ENCODE measurements at regions not wholly inside any gene's neighbourhood (a gene's known extent, or its start where the extent isn't known, plus 50 kb on each side); places are given as distances from the start of the nearest gene placed in this dataset.
"Not testable (repeated sequence)": the region's sequence is repeated elsewhere in the genome, so short reads cannot be mapped to it uniquely, and the experiment has no call there.

DNA sequence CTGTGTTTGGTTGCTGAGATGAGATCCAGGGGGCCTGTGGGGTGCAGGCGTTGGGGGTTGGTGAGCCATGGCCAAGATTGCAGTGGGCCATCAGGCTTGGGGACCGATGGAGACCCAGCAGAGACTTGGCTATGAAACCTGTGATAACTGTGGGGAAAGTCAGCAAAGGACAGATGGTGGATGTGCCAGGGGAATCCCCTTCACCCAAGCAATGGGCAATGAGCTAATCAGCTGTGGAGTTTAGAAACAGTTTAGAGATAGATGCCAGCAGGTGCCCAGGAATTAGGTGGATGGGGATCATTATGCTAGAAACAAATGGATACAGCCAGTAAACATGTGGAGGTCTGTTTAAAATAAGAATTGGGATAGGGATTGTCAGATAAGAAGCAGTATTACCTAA is 151.4 kb upstream of the FERD3L start:
- Histone ChIP-seq H3K4me1 (ENCODE audit: control insufficient read depth in 1 of 2, insufficient read depth in 2 of 2, low read length in 2 of 2) (no peaks in the 10 kb centered on the region), H3K27me3 (ENCODE audit: low read depth, low read length) (no peaks in the 10 kb centered on the region), H3K27ac (ENCODE audit: low read length) (no peak overlapping the region), H3K36me3 (ENCODE audit: control insufficient read depth in 1 of 2, insufficient read depth in 2 of 2, low read length in 2 of 2) (no peaks in the 10 kb centered on the region), H3K9me3 (ENCODE audit: control insufficient read depth in 1 of 2, low read length in 2 of 2) (no peaks in the 10 kb centered on the region), H3K4me3 (ENCODE audit: low read depth in 1 of 2, low read length in 2 of 2) (no peak overlapping the region)

DNA sequence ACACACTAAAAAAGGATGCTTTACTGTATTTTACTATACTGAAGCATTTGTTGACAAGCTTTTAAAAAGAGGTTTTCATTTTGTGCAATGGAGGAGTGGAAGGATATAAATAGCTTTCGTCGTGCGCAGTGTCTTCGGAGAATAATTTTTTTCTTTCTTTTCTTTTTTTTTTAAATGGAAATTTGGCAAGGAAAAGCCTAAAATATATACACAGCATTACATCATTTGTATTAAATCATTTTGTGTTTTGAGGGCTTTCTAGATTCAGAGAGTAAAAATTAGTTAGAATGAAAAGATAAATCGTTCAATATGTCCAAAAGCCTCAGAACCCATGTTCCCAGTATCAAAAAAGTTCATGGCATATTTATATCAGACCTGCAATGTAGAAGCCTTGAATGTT is 150.2 kb upstream of the FERD3L start:
- H3K36me3 ChIP-seq (ENCODE audit: control insufficient read depth in 1 of 2, insufficient read depth in 2 of 2, low read length in 2 of 2) = no peaks in the 10 kb centered on the region
- no peak overlapping the region for H3K27ac ChIP-seq (ENCODE audit: low read length)
- H3K4me3 ChIP-seq (ENCODE audit: low read depth in 1 of 2, low read length in 2 of 2) = no peak overlapping the region
- no peaks in the 10 kb centered on the region for H3K27me3 ChIP-seq (ENCODE audit: low read depth, low read length)
- H3K4me1 ChIP-seq (ENCODE audit: control insufficient read depth in 1 of 2, insufficient read depth in 2 of 2, low read length in 2 of 2) = no peaks in the 10 kb centered on the region
- no peaks in the 10 kb centered on the region for H3K9me3 ChIP-seq (ENCODE audit: control insufficient read depth in 1 of 2, low read length in 2 of 2)

DNA sequence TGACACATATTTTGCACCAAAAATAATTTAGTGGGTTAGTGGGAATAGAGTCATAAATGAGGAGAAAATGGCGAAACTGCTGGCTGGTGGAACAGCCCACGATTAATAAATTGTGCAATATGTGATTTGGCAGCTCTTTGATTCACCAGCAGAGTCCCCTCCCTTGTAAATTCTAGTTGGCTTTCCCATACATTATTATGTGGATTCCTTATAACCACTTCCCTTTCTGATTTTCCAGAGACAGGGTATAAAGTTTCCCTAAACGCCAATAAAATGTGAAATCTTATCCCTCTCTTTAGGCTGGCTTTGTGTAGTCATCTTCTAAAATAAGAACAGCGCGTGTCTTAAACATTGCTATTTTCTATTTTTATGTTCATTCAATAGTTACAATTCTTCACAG is 149.4 kb upstream of the FERD3L start:
- no peaks in the 10 kb centered on the region for H3K36me3 ChIP-seq (ENCODE audit: control insufficient read depth in 1 of 2, insufficient read depth in 2 of 2, low read length in 2 of 2)
- H3K9me3 ChIP-seq (ENCODE audit: control insufficient read depth in 1 of 2, low read length in 2 of 2) = no peaks in the 10 kb centered on the region
- H3K4me1 ChIP-seq (ENCODE audit: control insufficient read depth in 1 of 2, insufficient read depth in 2 of 2, low read length in 2 of 2) = no peaks in the 10 kb centered on the region
- H3K27ac ChIP-seq (ENCODE audit: low read length) = no peak overlapping the region
- no peaks in the 10 kb centered on the region for H3K27me3 ChIP-seq (ENCODE audit: low read depth, low read length)
- no peak overlapping the region for H3K4me3 ChIP-seq (ENCODE audit: low read depth in 1 of 2, low read length in 2 of 2)

DNA sequence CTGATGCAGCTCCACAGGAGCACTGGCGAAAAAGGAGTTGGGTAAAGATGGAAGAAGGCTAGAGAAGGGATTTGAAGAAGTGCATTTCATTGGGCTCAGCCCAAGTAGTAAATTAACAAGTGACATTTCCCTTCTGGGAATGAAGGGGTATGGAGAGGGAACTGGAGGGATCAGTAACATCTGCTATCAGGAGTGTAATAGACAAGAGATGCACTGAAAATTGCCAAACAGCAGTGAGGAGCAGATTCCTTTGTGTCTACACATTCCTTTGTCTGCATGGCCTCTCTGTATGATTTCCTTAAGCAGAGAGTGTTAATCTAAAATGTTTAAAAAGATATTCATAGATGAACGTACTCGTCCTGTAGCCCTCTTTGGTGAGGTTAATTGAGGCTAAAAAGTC is 148.2 kb upstream of the FERD3L start:
- Histone ChIP-seq H3K27ac (ENCODE audit: low read length) (no peak overlapping the region), H3K4me1 (ENCODE audit: control insufficient read depth in 1 of 2, insufficient read depth in 2 of 2, low read length in 2 of 2) (no peaks in the 10 kb centered on the region), H3K9me3 (ENCODE audit: control insufficient read depth in 1 of 2, low read length in 2 of 2) (no peaks in the 10 kb centered on the region), H3K4me3 (ENCODE audit: low read depth in 1 of 2, low read length in 2 of 2) (no peak overlapping the region), H3K27me3 (ENCODE audit: low read depth, low read length) (no peaks in the 10 kb centered on the region), H3K36me3 (ENCODE audit: control insufficient read depth in 1 of 2, insufficient read depth in 2 of 2, low read length in 2 of 2) (no peaks in the 10 kb centered on the region)

DNA sequence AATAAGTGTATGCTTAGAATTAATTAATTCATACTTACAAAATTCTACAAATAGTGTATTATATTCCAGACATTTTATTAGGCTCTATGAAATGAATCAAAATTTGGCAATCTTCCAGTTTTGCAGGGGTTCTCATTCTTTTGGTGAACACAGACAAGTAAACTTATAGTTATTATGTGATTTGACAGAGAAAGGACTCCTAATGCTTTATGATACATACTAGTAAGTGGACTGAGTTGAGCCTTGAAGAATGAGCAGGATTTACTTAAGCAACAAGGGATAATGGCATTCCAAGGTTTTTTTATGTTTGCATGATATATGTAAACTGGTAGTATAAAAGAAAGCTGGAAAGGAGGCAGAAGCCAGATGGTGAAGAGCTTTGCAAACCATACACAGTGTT is 145.7 kb upstream of the FERD3L start:
- H3K9me3 ChIP-seq (ENCODE audit: control insufficient read depth in 1 of 2, low read length in 2 of 2) = no peaks in the 10 kb centered on the region
- H3K4me3 ChIP-seq (ENCODE audit: low read depth in 1 of 2, low read length in 2 of 2) = no peak overlapping the region
- H3K4me1 ChIP-seq (ENCODE audit: control insufficient read depth in 1 of 2, insufficient read depth in 2 of 2, low read length in 2 of 2) = no peaks in the 10 kb centered on the region
- no peak overlapping the region for H3K27ac ChIP-seq (ENCODE audit: low read length)
- H3K36me3 ChIP-seq (ENCODE audit: control insufficient read depth in 1 of 2, insufficient read depth in 2 of 2, low read length in 2 of 2) = no peaks in the 10 kb centered on the region
- no peaks in the 10 kb centered on the region for H3K27me3 ChIP-seq (ENCODE audit: low read depth, low read length)

DNA sequence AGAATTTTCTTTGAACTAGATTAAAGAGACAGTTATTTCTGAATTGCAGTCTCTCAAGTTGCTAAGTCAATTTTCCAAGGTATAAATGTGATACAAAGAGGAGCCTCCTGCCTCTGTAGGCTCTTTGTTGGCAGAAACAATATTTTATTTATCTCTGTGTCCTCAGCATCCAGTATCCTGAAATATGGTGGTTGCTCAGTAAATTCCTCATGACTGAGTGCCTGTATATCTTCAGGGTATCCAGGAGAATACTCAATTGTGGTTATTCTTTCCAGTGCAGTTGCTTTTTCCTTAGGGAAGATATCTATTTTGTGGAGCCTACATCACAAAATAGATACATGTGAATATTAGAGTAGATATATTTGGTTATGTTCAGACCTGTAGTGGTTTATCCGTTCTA is 144.8 kb upstream of the FERD3L start:
- H3K27me3 ChIP-seq (ENCODE audit: low read depth, low read length) = no peaks in the 10 kb centered on the region
- no peak overlapping the region for H3K4me3 ChIP-seq (ENCODE audit: low read depth in 1 of 2, low read length in 2 of 2)
- H3K9me3 ChIP-seq (ENCODE audit: control insufficient read depth in 1 of 2, low read length in 2 of 2) = no peaks in the 10 kb centered on the region
- no peaks in the 10 kb centered on the region for H3K36me3 ChIP-seq (ENCODE audit: control insufficient read depth in 1 of 2, insufficient read depth in 2 of 2, low read length in 2 of 2)
- H3K4me1 ChIP-seq (ENCODE audit: control insufficient read depth in 1 of 2, insufficient read depth in 2 of 2, low read length in 2 of 2) = no peaks in the 10 kb centered on the region
- no peak overlapping the region for H3K27ac ChIP-seq (ENCODE audit: low read length)

DNA sequence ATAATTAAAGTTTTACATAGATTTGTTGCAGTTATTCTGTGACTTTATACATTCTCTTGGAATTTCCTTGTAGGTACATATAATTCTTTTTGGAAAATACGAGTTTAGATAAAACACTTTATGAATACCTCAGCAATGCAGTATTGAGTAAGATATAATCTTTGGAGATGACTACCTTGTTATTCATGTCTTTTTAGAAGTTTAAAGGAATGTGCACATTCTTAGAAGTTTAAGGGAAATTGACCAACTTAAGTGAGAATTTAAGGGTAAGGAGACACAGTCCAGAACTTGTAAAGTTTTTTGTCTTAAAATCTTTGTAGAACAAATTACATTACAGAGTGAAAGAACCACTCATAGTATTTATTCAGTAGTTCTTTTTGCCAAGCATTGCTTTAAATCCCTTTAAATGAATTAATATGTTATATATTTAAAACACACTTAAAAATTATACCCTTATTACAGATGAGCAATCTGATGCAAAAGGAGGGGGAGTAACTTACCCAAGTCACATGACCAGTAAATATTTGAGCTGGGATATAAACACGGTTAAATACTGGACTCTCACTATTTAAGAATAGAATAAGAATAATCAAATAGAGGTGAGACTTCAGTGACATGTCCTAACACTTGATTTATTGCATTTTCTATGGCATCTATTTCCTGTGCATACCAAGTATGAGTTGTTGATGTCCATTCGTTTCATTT is 139.5 kb upstream of the FERD3L start:
- Histone ChIP-seq H3K27ac (ENCODE audit: low read length) (no peak overlapping the region), H3K9me3 (ENCODE audit: control insufficient read depth in 1 of 2, low read length in 2 of 2) (no peaks in the 10 kb centered on the region), H3K4me1 (ENCODE audit: control insufficient read depth in 1 of 2, insufficient read depth in 2 of 2, low read length in 2 of 2) (no peaks in the 10 kb centered on the region), H3K27me3 (ENCODE audit: low read depth, low read length) (no peaks in the 10 kb centered on the region), H3K4me3 (ENCODE audit: low read depth in 1 of 2, low read length in 2 of 2) (no peak overlapping the region), H3K36me3 (ENCODE audit: control insufficient read depth in 1 of 2, insufficient read depth in 2 of 2, low read length in 2 of 2) (no peaks in the 10 kb centered on the region)

DNA sequence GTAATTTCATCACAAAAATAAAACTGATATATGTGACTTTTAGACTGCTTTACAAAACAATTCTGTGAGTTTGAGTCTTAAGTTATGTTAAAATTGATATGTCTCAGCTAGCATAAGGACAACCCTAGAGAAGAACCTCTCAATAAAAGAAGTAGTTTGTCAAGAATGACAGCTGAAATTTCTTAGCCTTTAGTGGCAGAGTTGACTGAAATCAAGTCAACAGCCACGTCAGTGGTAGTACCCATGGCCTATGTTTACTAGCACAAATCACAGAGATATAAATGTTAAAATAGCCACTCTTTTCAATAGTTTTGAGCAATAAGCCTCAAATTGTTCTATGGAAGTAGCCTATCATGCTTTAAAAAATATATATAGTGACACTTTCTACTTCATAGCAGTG is 138.9 kb upstream of the FERD3L start:
- Histone ChIP-seq H3K27me3 (ENCODE audit: low read depth, low read length) (no peaks in the 10 kb centered on the region), H3K4me3 (ENCODE audit: low read depth in 1 of 2, low read length in 2 of 2) (no peak overlapping the region), H3K9me3 (ENCODE audit: control insufficient read depth in 1 of 2, low read length in 2 of 2) (no peaks in the 10 kb centered on the region), H3K27ac (ENCODE audit: low read length) (no peak overlapping the region), H3K36me3 (ENCODE audit: control insufficient read depth in 1 of 2, insufficient read depth in 2 of 2, low read length in 2 of 2) (no peaks in the 10 kb centered on the region), H3K4me1 (ENCODE audit: control insufficient read depth in 1 of 2, insufficient read depth in 2 of 2, low read length in 2 of 2) (no peaks in the 10 kb centered on the region)

DNA sequence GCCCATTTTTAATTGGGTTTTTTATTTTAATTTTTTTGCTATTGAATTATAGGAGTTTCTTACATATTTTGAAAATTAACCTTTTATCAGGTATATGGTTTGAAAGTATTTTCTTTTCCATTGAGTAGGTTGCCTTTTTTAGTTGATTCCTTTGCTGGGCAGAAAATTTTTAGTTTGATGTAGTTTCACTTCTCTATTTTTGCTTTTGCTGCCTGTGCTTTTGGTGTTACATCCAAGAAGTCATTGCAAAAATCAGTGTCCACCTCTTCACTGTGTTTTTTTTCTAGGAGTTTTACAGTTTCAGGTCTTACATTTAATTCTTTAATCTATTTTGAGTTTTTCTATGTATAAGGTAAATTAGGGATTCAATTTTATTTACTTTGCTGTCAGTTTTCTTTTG is 129.8 kb upstream of the FERD3L start:
- H3K4me3 ChIP-seq (ENCODE audit: low read depth in 1 of 2, low read length in 2 of 2) = no peak overlapping the region
- peaks cover 0 to 3% of the 10 kb centered on the region in 2 donors for H3K9me3 ChIP-seq (ENCODE audit: control insufficient read depth in 1 of 2, low read length in 2 of 2)
- H3K36me3 ChIP-seq (ENCODE audit: control insufficient read depth in 1 of 2, insufficient read depth in 2 of 2, low read length in 2 of 2) = no peaks in the 10 kb centered on the region
- no peaks in the 10 kb centered on the region for H3K4me1 ChIP-seq (ENCODE audit: control insufficient read depth in 1 of 2, insufficient read depth in 2 of 2, low read length in 2 of 2)
- no peak overlapping the region for H3K27ac ChIP-seq (ENCODE audit: low read length)
- no peaks in the 10 kb centered on the region for H3K27me3 ChIP-seq (ENCODE audit: low read depth, low read length)

DNA sequence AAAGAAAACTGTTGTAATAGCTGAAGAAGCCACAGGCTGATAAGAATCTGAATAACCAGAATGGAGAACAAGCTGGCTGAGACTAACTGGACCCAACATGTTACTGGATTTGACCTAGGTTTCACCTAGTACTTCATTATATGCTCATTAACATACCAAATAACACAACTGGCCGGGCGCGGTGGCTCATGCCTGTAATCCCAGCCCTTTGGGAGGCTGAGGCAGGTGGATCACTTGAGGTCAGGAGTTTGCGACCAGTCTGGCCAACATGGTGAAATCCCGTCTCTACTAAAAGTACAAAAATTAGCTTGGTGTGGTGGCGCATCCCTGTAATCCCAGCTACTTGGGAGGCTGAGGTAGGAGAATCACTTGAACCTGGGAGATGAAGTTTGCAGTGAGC is 127.1 kb upstream of the FERD3L start:
- not testable (repeated sequence) for H3K9me3 ChIP-seq (ENCODE audit: control insufficient read depth in 1 of 2, low read length in 2 of 2); H3K4me3 ChIP-seq (ENCODE audit: low read depth in 1 of 2, low read length in 2 of 2); H3K27ac ChIP-seq (ENCODE audit: low read length); H3K36me3 ChIP-seq (ENCODE audit: control insufficient read depth in 1 of 2, insufficient read depth in 2 of 2, low read length in 2 of 2); H3K27me3 ChIP-seq (ENCODE audit: low read depth, low read length); H3K4me1 ChIP-seq (ENCODE audit: control insufficient read depth in 1 of 2, insufficient read depth in 2 of 2, low read length in 2 of 2)

DNA sequence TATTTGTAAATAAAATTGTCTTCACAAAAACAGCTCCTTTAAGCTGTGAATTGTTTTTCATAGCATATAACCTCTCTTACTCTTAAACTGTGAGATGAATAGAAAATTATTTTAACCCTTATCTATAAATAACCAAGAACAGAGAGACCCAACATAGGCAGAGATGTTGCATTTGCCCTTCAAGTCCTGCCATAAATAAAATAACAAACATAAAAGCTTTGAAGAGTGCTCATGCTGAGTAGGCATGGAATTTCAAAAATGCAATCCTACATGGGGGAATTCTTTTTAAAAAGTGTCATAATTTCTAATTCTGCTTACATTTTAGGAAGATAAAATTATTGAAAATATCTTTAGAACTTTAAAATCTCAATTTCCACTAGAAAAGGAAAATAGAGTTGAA is 124.1 kb upstream of the FERD3L start:
- Histone ChIP-seq H3K4me1 (ENCODE audit: control insufficient read depth in 1 of 2, insufficient read depth in 2 of 2, low read length in 2 of 2) (no peaks in the 10 kb centered on the region), H3K27me3 (ENCODE audit: low read depth, low read length) (no peaks in the 10 kb centered on the region), H3K36me3 (ENCODE audit: control insufficient read depth in 1 of 2, insufficient read depth in 2 of 2, low read length in 2 of 2) (no peaks in the 10 kb centered on the region), H3K4me3 (ENCODE audit: low read depth in 1 of 2, low read length in 2 of 2) (no peak overlapping the region), H3K27ac (ENCODE audit: low read length) (no peak overlapping the region), H3K9me3 (ENCODE audit: control insufficient read depth in 1 of 2, low read length in 2 of 2) (no peaks in the 10 kb centered on the region)

DNA sequence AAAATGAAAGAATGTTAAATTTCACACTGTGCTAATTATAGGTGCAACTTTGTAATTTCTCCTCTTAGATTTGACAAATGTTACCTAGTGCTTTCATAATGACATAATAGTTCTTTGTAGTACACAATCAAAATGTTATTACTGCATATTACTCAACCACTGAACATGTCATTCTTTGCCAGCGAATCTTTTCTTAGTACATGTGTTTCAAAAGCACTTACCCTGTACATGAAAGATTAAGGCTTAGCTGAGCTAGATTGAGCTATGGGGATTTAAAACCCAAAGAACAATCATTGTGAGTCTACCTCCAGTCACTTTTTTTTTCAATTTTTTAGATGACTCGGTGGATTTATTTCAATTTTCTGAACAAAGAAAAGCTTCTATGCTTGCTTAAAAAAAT is 123.5 kb upstream of the FERD3L start:
- Histone ChIP-seq H3K4me1 (ENCODE audit: control insufficient read depth in 1 of 2, insufficient read depth in 2 of 2, low read length in 2 of 2) (no peaks in the 10 kb centered on the region), H3K27ac (ENCODE audit: low read length) (no peak overlapping the region), H3K27me3 (ENCODE audit: low read depth, low read length) (no peaks in the 10 kb centered on the region), H3K36me3 (ENCODE audit: control insufficient read depth in 1 of 2, insufficient read depth in 2 of 2, low read length in 2 of 2) (no peaks in the 10 kb centered on the region), H3K9me3 (ENCODE audit: control insufficient read depth in 1 of 2, low read length in 2 of 2) (no peaks in the 10 kb centered on the region), H3K4me3 (ENCODE audit: low read depth in 1 of 2, low read length in 2 of 2) (no peak overlapping the region)

All from muscle layer of duodenum (tissue), 2 donors.